Activated T-cell treated with anti-CD3 and anti-CD28 coated beads for 4 hours (primary cell): ENCODE measurements at regions not wholly inside any gene's neighbourhood (a gene's known extent, or its start where the extent isn't known, plus 50 kb on each side); places are given as distances from the start of the nearest gene placed in this dataset.
"Not testable (repeated sequence)": the region's sequence is repeated elsewhere in the genome, so short reads cannot be mapped to it uniquely, and the experiment has no call there.

Experiments used
- DNase-seq: peaks from one replicate; pipeline ENCODE4 v3.0.0-alpha.2; 2020

- DNase-seq = no peak
Measured at GRCh38 chr2:11877764-11878163, 131.3 kb downstream of the LPIN1 start.

GRCh38 chr2:11885253-11885652 is 138.8 kb downstream of the LPIN1 start:
- not testable (repeated sequence) for DNase-seq

- not testable (repeated sequence) for DNase-seq
Measured at GRCh38 chr2:11886899-11887298, 140.5 kb downstream of the LPIN1 start.

GRCh38 chr2:11889101-11889850 is 142.8 kb downstream of the LPIN1 start:
- no peak for DNase-seq

- DNase-seq = no peak
Measured at GRCh38 chr2:11889854-11890253, 143.4 kb downstream of the LPIN1 start.

GRCh38 chr2:11891028-11891427 is 144.6 kb downstream of the LPIN1 start:
- no peak for DNase-seq

- DNase-seq = no peak
Measured at GRCh38 chr2:11891671-11892440, 145.4 kb downstream of the LPIN1 start.

GRCh38 chr2:11896386-11896785 is 150.0 kb downstream of the LPIN1 start:
- DNase-seq = no peak

- no peak for DNase-seq
Measured at GRCh38 chr2:11898576-11898975, 152.1 kb downstream of the LPIN1 start.

GRCh38 chr2:11899264-11899818 is 152.9 kb downstream of the LPIN1 start:
- DNase-seq = no peak

GRCh38 chr2:11900891-11901290 is 154.5 kb downstream of the LPIN1 start:
- not testable (repeated sequence) for DNase-seq

GRCh38 chr2:11901351-11902069 is 155.1 kb downstream of the LPIN1 start:
- no peak for DNase-seq

GRCh38 chr2:11903085-11903606 is 156.7 kb downstream of the LPIN1 start:
- no peak for DNase-seq

- no peak for DNase-seq
Measured at GRCh38 chr2:11904029-11904428, 157.6 kb downstream of the LPIN1 start.

GRCh38 chr2:11904941-11905340 is 158.5 kb downstream of the LPIN1 start:
- DNase-seq = no peak

GRCh38 chr2:11907190-11907589 is 160.8 kb downstream of the LPIN1 start:
- DNase-seq = no peak

GRCh38 chr2:11910971-11911370 is 164.5 kb downstream of the LPIN1 start:
- no peak for DNase-seq

- no peak for DNase-seq
Measured at GRCh38 chr2:11912980-11913379, 166.5 kb downstream of the LPIN1 start.

- DNase-seq = no peak
Measured at GRCh38 chr2:11914455-11914854, 168.0 kb downstream of the LPIN1 start.

GRCh38 chr2:11915650-11916049 is 169.2 kb downstream of the LPIN1 start:
- no peak for DNase-seq

GRCh38 chr2:11919953-11920352 is 173.5 kb downstream of the LPIN1 start:
- DNase-seq = no peak

- DNase-seq = no peak
Measured at GRCh38 chr2:11920993-11921583, 174.7 kb downstream of the LPIN1 start.

- no peak for DNase-seq
Measured at GRCh38 chr2:11922294-11922693, 175.9 kb downstream of the LPIN1 start.
